Stimulated activated CD8-positive, alpha-beta memory T cell treated with anti-CD3 and anti-CD28 coated beads, Interleukin-2, amount 100 ng/mL, for 48 hours (primary cell): ENCODE measurements at regions not wholly inside any gene's neighbourhood (a gene's known extent, or its start where the extent isn't known, plus 50 kb on each side); places are given as distances from the start of the nearest gene placed in this dataset.

Source experiments
- DNase-seq, 2 donors: peaks; one replicate each; pipeline ENCODE4 v3.0.0-alpha.2; 2020; ENCODE audit warnings: low read depth in 2 of 2

DNA sequence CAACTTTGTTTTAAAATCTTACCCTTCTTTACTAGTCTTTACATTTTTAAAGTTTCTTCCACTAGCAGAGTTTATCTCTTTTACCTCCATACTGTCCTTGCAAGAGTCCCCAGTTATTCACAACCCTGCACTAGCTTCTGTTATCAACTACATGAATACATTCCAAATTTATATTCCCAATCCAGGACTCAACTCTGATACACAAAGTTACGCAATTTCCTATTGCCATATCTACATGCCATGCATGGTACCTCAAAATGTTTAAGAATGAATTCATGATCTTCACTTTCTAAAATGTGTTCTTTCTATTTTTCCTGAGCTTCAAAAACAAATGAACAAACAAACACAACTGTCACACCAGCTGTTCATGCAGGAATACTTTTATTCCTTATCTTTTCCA lies 668.7 kb downstream of the CDH18 start:
- DNase-seq = no peak

DNA sequence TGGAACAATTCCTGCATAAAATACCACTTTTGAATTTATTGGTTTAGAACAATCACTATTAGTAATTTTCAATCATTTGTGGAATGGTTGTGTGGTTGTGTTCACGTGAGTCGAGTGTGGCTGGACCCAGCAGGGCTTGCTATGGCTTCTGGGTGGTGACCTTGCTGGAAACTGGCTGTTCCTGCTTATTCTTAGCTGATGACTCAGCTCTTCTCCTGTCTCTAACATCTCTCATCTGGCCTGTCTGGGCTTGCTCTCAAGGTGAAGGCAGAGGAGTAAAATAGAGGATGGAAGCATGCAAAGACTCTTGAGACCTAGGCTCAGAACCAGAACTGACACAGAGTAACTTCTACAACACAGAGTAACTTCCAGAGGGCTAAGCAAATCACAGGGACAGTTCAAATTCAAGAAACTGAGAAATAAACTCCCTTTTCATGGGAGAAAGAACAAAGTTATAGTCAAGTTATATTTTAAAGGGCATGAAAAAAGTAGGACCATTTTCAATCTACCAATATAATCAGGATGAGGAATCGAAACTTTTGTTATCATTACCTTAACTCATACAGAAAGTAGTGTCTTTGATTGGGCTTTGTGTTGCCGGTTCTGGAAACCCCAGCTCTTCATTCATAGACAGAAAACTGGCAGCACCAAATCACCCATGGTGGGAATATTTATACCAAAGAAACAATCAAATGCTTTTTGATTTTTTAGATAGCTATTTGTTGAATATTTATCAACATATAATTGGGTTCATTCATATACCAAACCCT lies 665.1 kb downstream of the CDH18 start:
- no peak for DNase-seq

DNA sequence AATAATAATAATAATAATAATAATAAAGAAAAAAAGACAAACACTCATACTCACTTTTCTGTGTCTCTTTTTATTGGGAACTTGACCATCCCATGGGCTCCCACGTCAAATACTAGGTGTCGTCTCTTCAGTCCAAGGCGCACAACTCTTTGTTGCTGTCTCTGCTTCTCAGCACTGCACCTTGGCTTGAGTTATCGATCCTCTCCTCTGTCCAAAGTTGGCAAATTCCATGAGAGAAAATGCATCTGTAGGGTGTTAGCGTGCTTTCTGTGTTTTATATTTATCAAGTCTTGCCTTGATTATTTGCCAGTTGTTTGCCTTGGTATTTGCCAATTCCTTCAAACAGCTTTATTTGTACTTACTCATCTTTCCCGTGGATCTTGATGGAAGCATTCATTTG lies 653.7 kb downstream of the CDH18 start:
- no peak for DNase-seq

DNA sequence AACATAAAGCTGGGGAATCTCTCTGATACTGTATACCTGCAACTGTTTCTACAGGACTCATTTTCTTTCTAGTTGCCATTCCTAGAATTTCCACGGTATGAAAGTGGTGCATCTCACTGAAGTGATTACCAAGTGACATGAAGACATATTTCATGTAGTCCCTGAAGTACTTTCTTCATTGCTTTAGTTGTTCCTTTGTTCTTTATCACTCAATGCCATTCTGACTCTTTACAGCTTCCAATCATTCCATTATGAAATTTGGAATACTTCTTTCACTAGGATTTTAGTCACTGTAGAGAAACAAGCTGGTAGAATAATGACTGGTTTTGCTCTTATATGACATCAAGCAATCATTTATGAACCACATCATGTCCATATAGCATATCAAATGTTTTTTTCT lies 645.1 kb downstream of the CDH18 start:
- DNase-seq = no peak

DNA sequence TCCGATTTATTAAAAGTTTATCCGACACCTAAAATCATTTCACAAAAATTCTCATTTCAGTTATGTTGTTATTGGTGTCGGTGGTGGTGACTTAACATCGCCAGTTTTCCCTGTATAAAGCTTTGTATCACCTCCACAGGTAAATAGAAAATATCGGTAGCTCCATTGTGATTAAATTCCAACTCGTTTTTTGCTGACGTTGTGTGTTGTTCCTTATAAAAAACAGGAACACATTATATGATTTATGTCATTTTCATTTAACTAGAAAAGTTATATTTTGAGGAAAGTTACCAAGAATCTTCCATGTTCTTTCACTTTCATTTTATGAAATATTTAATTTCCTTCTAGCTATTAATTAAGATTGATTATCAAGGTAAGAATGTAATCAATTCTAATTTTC lies 635.9 kb downstream of the CDH18 start:
- no peak for DNase-seq

DNA sequence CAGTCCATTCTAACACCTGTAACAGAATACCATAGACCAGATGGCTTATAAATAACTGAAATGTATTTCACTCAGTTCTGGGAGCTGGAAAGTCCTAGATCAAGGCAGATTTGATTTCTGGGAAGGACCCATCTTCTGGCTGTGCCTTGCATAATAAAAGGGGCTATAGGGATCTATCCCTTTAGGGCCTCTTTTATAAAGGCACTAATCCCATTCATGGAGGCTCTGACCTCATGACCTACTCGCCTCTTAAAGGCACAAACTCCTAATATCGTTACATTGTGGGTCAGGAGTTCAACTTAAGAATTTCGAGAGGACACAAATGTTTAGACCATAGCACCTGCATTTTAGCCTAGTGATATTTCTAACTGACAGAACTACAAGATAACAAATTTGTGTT lies 619.0 kb downstream of the CDH18 start:
- DNase-seq = no peak

DNA sequence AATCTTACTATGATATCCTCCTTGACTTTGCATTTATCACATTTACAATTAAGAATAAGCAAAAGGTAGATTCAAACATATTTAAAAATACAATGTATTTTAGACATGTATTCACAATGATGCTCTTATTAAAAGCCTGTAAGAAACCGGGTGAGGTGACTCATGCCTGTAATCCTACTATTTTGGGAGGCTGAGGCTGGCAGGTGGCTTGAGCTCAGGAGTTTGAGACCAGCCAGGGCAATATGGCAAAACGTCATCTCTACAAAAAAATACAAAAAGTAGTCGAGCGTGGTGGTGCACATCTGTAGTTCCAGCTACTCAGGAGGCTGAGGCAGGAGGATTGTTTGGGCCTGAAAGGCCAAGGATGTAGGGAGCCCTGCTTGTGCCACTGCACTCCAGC lies 618.4 kb downstream of the CDH18 start:
- no peak for DNase-seq

DNA sequence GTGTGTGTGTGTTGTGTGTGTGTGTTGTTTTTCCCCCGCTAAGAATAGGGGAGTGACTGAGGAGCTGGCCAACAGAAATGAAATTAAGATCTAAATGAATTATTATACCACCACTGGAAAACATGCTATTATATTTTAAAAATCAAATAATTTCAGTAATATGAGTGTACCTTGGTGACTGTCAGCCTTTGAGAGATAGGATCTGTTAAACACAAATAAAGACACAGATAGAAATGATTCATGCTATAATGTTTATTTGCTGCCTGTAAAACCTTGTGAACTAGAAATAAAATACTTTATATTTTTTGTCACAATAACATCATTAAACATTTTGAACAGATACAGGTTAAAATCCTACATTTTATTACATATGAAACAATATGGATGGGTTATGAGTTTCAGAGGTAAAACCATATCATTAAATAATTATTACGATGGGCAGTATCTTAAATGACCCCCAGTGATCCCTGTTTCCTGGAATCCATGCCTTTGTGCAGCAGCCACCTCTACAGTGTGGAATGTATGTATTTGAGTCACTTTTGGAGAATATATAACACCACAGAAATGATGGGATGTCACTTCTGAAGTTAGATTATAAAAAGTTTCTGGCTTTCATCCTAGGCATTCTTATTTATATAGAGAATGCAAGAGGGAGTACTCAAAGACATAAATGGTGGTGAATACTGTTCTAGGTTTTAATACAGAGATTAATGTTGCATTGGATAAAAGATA lies 617.2 kb downstream of the CDH18 start:
- no peak for DNase-seq

DNA sequence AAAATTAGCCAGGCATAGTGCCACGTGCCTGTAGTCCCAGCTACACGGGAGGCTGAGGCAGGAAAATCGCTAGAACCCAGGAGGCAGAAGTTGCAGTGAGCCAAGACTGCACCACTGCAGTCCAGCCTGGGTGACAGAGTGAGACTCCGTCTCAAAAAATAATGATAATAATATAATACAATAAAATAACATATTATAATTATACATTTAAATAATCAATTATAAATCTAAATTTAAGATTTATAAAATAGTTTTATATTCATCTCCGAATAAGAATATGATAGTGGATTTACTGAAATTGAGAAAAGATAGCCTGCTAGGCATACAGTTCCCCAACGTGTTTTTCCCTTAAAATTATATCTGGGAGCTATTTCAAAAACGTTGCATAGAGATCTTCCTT lies 599.6 kb downstream of the CDH18 start:
- no peak for DNase-seq

DNA sequence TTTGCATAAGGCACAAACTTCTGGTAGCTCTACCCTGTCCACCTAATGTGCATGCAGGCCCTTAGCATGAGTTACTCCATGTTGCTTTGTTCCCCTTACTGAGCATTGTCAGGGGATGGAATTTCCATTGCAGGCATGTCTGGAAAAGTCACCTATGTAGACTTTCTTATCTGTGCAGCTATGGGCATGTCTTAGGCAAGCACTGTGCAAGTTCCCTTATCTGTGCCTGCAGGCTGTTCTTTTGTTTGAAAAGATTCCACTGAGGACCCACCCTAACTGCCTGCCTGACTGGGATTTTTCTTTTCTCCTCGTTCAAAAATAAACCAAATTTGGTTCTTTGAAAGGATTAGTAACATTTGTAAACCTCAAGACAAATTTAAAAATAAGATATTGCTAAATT lies 587.0 kb downstream of the CDH18 start:
- DNase-seq = no peak

DNA sequence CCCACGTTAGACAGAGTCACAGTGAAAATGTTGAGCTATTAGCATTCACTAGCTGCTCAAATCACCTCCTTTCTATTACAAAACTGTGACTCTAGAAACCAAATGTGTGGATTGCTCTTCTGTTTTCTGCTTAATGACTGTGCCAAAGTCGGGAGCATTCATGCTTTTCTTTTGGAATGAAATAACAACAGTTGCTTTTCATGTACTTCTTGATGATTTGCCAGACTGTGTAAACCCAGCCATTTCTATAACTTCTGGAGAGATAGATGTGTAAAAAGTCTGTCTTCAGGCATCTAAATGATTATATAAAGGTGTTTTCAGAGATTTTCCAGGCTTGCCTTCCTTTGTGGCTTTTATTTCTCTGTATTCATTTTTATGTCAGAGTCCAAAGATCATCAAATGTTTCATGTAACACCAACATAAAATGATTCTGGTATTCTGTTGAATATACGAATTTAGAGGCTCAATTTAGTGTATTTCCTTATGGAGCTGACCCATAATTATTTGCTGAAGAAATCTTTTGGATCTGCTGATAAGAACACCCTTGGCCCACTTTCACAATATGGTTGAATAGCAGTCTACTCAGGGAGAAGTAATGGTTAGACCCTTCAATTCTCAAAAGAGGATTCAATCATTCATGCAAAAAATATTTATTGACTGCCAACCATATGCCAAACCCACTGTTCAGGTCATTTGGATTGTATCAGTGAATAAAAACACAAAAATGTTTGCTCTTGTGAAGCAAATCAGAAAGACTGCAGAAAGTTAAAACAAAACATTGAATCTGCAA lies 581.2 kb downstream of the CDH18 start:
- DNase-seq = no peak

DNA sequence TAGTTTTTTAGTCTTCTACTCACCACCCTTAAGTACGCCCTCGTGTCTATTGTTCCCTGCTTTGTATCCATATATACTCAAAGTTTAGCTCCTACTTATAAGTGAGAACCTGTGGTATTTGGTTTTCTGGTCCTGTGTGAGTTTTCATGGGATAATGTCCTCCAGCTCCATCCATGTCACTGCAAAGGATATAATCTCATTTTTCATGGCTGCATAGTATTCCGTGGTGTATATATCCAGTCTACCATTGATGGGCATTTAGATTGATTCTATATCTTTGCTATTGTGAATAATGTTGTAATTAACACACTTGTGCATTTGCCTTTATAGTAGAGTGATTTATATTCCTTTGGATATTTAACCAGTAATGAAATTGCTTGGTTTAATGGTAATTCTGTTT lies 579.9 kb downstream of the CDH18 start:
- no peak for DNase-seq

DNA sequence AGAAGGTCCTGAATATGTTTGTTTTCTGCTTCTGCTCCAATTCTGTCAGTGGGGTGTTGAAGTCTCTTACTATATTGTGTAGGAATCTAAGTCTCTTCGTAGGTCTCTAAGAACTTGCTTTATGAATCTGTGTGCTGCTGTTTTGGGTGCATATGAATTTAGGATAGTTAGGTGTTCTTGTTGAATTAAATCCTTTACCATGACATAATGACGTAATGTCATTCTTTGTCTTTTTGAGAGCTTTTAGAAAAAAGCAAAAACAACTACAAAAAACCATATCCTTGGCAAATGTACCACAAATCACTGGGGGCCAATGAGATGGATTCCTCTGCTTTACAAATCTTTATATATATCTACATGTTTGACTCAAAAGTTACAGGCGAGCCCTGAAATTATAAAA lies 576.1 kb downstream of the CDH18 start:
- DNase-seq = no peak
